ENCODE measurements at regions not wholly inside any gene's neighbourhood (a gene's known extent, or its start where the extent isn't known, plus 50 kb on each side); places are given as distances from the start of the nearest gene placed in this dataset.
"Not testable (repeated sequence)": the region's sequence is repeated elsewhere in the genome, so short reads cannot be mapped to it uniquely, and the experiment has no call there.

GRCh38 chr2:106249157-106249828 is 55.2 kb upstream of the UXS1 start:
- not testable (repeated sequence) for TF ChIP-seq CTCF (conservative IDR thresholded peaks at IDR 0.05 in 1 of 2, IDR thresholded peaks at IDR 0.05 in 1 of 2; ENCODE audit: extremely low read depth in 1 of 2, insufficient read depth in 1 of 2, low read depth in 1 of 2, low read length in 2 of 2); EZH2 (IDR thresholded peaks at IDR 0.05; ENCODE audit: borderline replicate concordance, low read length)

Measured in mammary epithelial cell (primary cell).